ENCODE measurements at regions not wholly inside any gene's neighbourhood (a gene's known extent, or its start where the extent isn't known, plus 50 kb on each side); places are given as distances from the start of the nearest gene placed in this dataset.

GRCh38 chr2:224145751-224146355, 106.8 kb upstream of the SERPINE2 start:
- TF ChIP-seq CTCF (conservative IDR thresholded peaks at IDR 0.05; ENCODE audit: low read length) (no peak), EZH2phosphoT487 (IDR thresholded peaks at IDR 0.05; ENCODE audit: borderline replicate concordance) (no peak)
